ENCODE measurements at regions not wholly inside any gene's neighbourhood (a gene's known extent, or its start where the extent isn't known, plus 50 kb on each side); places are given as distances from the start of the nearest gene placed in this dataset.
A peak's percentile ranks its signal among the peaks of the same experiment; 100 is the strongest.

GRCh38 chr2:234638966-234639365, 142.1 kb upstream of the ARL4C start:
- Histone ChIP-seq H4K20me1 (ENCODE audit: control insufficient read depth, extremely low read depth, insufficient read depth, low read length) (no peaks in the 10 kb centered on the region), H3K36me3 (ENCODE audit: control insufficient read depth in 2 of 2, extremely low read depth in 1 of 2, insufficient read depth in 2 of 2, low read length in 2 of 2) (no peaks in the 10 kb centered on the region), H3K9ac (ENCODE audit: control insufficient read depth, extremely low read depth, insufficient read depth, low read length) (no peak overlapping the region), H3K4me2 (ENCODE audit: control insufficient read depth, extremely low read depth, insufficient read depth, low read depth, low read length) (no peak overlapping the region), H3K4me1 (ENCODE audit: control insufficient read depth, extremely low read depth, insufficient read depth, low read length) (no peaks in the 10 kb centered on the region), H3K9me3 (ENCODE audit: control insufficient read depth, low read depth, low read length) (no peaks in the 10 kb centered on the region), H2AFZ (ENCODE audit: control insufficient read depth, low read length) (no peak overlapping the region), H3K27ac (ENCODE audit: control insufficient read depth, insufficient read depth, low read length) (no peak overlapping the region), H3K9me1 (ENCODE audit: control insufficient read depth, extremely low read depth, insufficient read depth, low read length) (no peaks in the 10 kb centered on the region), H3K27me3 (ENCODE audit: control insufficient read depth, extremely low read depth, insufficient read depth, low read length) (no peaks in the 10 kb centered on the region), H3K79me2 (ENCODE audit: control insufficient read depth, insufficient read depth, low read length) (no peaks in the 10 kb centered on the region), H3K4me3 (ENCODE audit: control insufficient read depth in 2 of 3, extremely low read depth in 1 of 3, insufficient read depth in 2 of 3, low read depth in 1 of 3, low read length in 3 of 3) (no peak overlapping the region)
- dilution Hi-C loops (cut with MboI; ENCODE audit: extremely low pct_ligation_motif_present, low sequenced_read_pairs): no loop called here
- FAIRE-seq (no peak), DNase-seq (ENCODE audit: low read depth, low spot score) (no peak)
- TF ChIP-seq CTCF (optimal IDR thresholded peaks at IDR 0.05 in 1 of 3, IDR thresholded peaks at IDR 0.05 in 1 of 3, conservative IDR thresholded peaks at IDR 0.05 in 1 of 3; ENCODE audit: extremely low read depth in 1 of 3, insufficient read depth in 2 of 3, low read length in 3 of 3) (no peak), EZH2 (IDR thresholded peaks at IDR 0.05; ENCODE audit: low read length) (no peak)

- Histone ChIP-seq H3K27ac (ENCODE audit: control insufficient read depth, insufficient read depth, low read length) (no peak overlapping the region), H3K27me3 (ENCODE audit: control insufficient read depth, extremely low read depth, insufficient read depth, low read length) (no peaks in the 10 kb centered on the region), H3K9me3 (ENCODE audit: control insufficient read depth, low read depth, low read length) (no peaks in the 10 kb centered on the region), H3K4me3 (ENCODE audit: control insufficient read depth in 2 of 3, extremely low read depth in 1 of 3, insufficient read depth in 2 of 3, low read depth in 1 of 3, low read length in 3 of 3) (no peak overlapping the region), H4K20me1 (ENCODE audit: control insufficient read depth, extremely low read depth, insufficient read depth, low read length) (no peaks in the 10 kb centered on the region), H3K4me1 (ENCODE audit: control insufficient read depth, extremely low read depth, insufficient read depth, low read length) (no peaks in the 10 kb centered on the region), H3K79me2 (ENCODE audit: control insufficient read depth, insufficient read depth, low read length) (no peaks in the 10 kb centered on the region), H3K4me2 (ENCODE audit: control insufficient read depth, extremely low read depth, insufficient read depth, low read depth, low read length) (no peak overlapping the region), H3K9ac (ENCODE audit: control insufficient read depth, extremely low read depth, insufficient read depth, low read length) (no peak overlapping the region), H3K36me3 (ENCODE audit: control insufficient read depth in 2 of 2, extremely low read depth in 1 of 2, insufficient read depth in 2 of 2, low read length in 2 of 2) (no peaks in the 10 kb centered on the region), H3K9me1 (ENCODE audit: control insufficient read depth, extremely low read depth, insufficient read depth, low read length) (no peaks in the 10 kb centered on the region), H2AFZ (ENCODE audit: control insufficient read depth, low read length) (no peak overlapping the region)
- TF ChIP-seq EZH2 (IDR thresholded peaks at IDR 0.05; ENCODE audit: low read length) (no peak), CTCF (optimal IDR thresholded peaks at IDR 0.05 in 1 of 3, IDR thresholded peaks at IDR 0.05 in 1 of 3, conservative IDR thresholded peaks at IDR 0.05 in 1 of 3; ENCODE audit: extremely low read depth in 1 of 3, insufficient read depth in 2 of 3, low read length in 3 of 3) (peak in 1 of 3 experiments; percentile 23)
- FAIRE-seq (no peak), DNase-seq (ENCODE audit: low read depth, low spot score) (no peak)
- dilution Hi-C loops (cut with MboI; ENCODE audit: extremely low pct_ligation_motif_present, low sequenced_read_pairs): no loop called here
Observed at GRCh38 chr2:234635284-234635683, 138.4 kb upstream of the ARL4C start.

Data from keratinocyte (primary cell).